ENCODE measurements at regions not wholly inside any gene's neighbourhood (a gene's known extent, or its start where the extent isn't known, plus 50 kb on each side); places are given as distances from the start of the nearest gene placed in this dataset.

GRCh38 chr16:14002416-14002990 lies 68.6 kb upstream of the MRTFB start:
- DNase-seq (ENCODE audit: low read depth, low spot score): no peak
- CTCF ChIA-PET: interaction anchor here (1.1 kb wide), 1 partner anchor 81 kb away, joined by 3 read pairs; no protein-coding TSS in a partner anchor
- POLR2A ChIA-PET: no interaction called here
- TF ChIP-seq, protein P1, sequence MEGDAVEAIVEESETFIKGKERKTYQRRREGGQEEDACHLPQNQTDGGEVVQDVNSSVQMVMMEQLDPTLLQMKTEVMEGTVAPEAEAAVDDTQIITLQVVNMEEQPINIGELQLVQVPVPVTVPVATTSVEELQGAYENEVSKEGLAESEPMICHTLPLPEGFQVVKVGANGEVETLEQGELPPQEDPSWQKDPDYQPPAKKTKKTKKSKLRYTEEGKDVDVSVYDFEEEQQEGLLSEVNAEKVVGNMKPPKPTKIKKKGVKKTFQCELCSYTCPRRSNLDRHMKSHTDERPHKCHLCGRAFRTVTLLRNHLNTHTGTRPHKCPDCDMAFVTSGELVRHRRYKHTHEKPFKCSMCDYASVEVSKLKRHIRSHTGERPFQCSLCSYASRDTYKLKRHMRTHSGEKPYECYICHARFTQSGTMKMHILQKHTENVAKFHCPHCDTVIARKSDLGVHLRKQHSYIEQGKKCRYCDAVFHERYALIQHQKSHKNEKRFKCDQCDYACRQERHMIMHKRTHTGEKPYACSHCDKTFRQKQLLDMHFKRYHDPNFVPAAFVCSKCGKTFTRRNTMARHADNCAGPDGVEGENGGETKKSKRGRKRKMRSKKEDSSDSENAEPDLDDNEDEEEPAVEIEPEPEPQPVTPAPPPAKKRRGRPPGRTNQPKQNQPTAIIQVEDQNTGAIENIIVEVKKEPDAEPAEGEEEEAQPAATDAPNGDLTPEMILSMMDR (IDR thresholded peaks at IDR 0.05; ENCODE audit: insufficient read depth, low read length, missing control alignments): no peak
- no peak overlapping the region for H3K4me3 ChIP-seq (ENCODE audit: low read depth, low read length)

GRCh38 chr16:14003074-14003570 lies 68.0 kb upstream of the MRTFB start:
- peak overlapping the region; percentile 45 for H3K4me3 ChIP-seq (ENCODE audit: low read depth, low read length)
- DNase-seq (ENCODE audit: low read depth, low spot score): no peak
- ChIA-PET POLR2A (no interaction called here), CTCF (no interaction called here)
- TF ChIP-seq, protein P1 (IDR thresholded peaks at IDR 0.05; ENCODE audit: insufficient read depth, low read length, missing control alignments): no peak

- TF ChIP-seq, protein P1 (IDR thresholded peaks at IDR 0.05; ENCODE audit: insufficient read depth, low read length, missing control alignments): no peak
- DNase-seq (ENCODE audit: low read depth, low spot score): no peak
- H3K4me3 ChIP-seq (ENCODE audit: low read depth, low read length): no peak overlapping the region
- ChIA-PET POLR2A (no interaction called here), CTCF (interaction anchor here (1.1 to 2.1 kb wide), 4 partner anchors 9 to 88 kb away, joined by 3 to 9 read pairs (median 5); partner anchors contain the start of gene ERCC4)
Measured at GRCh38 chr16:14004031-14004728, 66.9 kb upstream of the MRTFB start.

DNA sequence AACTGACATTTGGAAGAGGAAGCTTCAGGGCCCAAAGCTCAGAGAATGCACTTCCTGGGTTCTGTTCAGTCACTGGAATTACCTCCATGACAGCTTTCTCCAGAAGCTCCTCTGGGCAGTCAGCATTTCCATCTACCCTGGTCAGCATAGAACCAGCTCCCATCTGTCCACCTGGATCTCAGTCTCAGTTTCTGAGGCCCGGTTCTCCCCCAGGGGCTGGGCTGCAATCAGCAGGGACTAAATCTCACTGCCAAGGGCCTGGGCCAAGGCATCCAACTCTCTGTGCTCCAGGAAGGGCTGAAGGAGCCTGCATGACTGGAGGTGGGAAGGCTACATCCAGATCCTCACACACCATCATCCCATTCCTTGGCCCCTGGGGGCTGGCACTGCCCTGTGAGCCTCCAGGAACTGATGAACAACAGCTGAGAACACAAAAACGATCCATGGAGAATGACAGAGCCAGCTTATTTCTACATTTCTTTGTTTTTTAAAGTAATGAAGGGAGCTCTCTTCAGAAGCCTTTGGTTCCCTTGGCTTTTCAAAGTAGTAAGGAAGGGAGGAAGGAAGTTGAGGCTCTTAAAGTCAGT lies 66.3 kb upstream of the MRTFB start:
- CTCF ChIA-PET: interaction anchor here (1.1 to 2.1 kb wide), 4 partner anchors 8 to 89 kb away, joined by 3 to 9 read pairs (median 5); partner anchors contain the start of gene ERCC4
- TF ChIP-seq, protein P1 (IDR thresholded peaks at IDR 0.05; ENCODE audit: insufficient read depth, low read length, missing control alignments): no peak
- POLR2A ChIA-PET: no interaction called here
- no peak for DNase-seq (ENCODE audit: low read depth, low spot score)
- no peak overlapping the region for H3K4me3 ChIP-seq (ENCODE audit: low read depth, low read length)

DNA sequence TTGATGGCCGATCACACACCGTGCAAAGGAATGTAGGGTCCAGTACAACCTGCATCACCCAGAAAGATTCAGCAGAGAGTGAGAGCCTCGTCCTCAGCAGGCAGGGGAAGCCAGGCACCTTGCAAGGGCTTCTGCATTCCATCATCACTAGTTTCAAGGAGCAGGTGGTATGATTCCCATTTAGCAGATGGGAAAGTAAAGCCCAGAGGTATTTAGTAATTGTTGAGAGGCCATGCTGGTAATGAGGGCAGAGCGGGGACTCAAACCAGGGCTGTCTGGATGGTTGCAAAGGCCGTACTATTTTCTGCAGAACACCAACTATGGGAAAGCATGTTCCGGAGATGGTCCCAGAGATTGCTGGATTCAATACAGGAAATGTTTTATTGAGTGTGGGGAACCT lies 65.8 kb upstream of the MRTFB start:
- ChIA-PET CTCF (interaction anchor here (1.5 to 2.1 kb wide), 2 partner anchors 82 to 86 kb away, joined by 7 to 9 read pairs; partner anchors contain the start of gene ERCC4), POLR2A (no interaction called here)
- no peak for DNase-seq (ENCODE audit: low read depth, low spot score)
- no peak overlapping the region for H3K4me3 ChIP-seq (ENCODE audit: low read depth, low read length)
- TF ChIP-seq, protein P1 (IDR thresholded peaks at IDR 0.05; ENCODE audit: insufficient read depth, low read length, missing control alignments): no peak

GRCh38 chr16:14007450-14007849 lies 63.7 kb upstream of the MRTFB start:
- POLR2A ChIA-PET: no interaction called here

More at GRCh38 chr16:14007450-14007849, 63.7 kb upstream of the MRTFB start:
- CTCF ChIA-PET: no interaction called here
- TF ChIP-seq, protein P1 (IDR thresholded peaks at IDR 0.05; ENCODE audit: insufficient read depth, low read length, missing control alignments): no peak
- H3K4me3 ChIP-seq (ENCODE audit: low read depth, low read length): no peak overlapping the region
- DNase-seq (ENCODE audit: low read depth, low spot score): peak; percentile 77

Data from AG04449 (cell line).